GDM1 (cell line): ENCODE measurements at regions not wholly inside any gene's neighbourhood (a gene's known extent, or its start where the extent isn't known, plus 50 kb on each side); places are given as distances from the start of the nearest gene placed in this dataset.
"Not testable (repeated sequence)": the region's sequence is repeated elsewhere in the genome, so short reads cannot be mapped to it uniquely, and the experiment has no call there.

ENCODE experiments used
- DNase-seq: peaks from one replicate; lab custom pipeline; 2025; lab: John Stamatoyannopoulos, UW

GRCh38 chr2:138066139-138066806 lies 102.0 kb downstream of the HNMT start:
- no peak for DNase-seq

- DNase-seq, result no peak
These were observed 102.6 kb downstream of the HNMT start for GRCh38 chr2:138066841-138067240.

GRCh38 chr2:138068669-138069068 lies 104.4 kb downstream of the HNMT start:
- DNase-seq, result not testable (repeated sequence)

DNA sequence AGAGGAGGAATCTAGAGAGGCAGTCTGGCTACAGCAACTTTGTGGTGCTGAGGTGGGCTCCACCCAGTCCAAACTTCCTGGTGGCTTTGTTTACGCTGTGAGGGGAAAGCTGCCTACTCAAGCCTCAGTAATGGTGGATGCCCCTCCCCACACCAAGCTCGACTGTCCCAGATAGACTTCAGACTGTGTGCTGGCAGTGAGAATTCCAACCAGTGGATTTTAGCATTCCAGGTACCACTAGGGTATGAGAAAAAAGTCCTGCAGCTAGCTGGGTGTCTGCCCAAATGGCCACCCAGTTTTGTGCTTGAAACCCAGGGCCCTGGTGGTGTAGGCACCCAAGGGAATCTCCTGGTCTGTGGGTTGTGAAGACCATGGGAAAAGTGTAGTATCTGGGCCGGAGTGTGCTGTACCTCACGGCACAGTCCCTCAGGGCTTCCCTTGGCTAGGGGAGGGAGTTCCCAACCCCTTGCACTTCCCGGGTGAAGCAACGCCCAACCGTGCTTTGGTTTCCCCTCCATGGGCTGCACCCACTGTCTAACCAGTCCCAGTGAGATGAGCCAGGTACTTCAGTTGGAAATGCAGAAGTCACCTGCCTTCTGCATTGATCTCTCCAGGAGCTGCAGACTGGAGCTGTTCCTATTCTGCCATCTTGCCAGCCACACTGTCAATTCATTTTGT lies 106.9 kb downstream of the HNMT start:
- DNase-seq, result not testable (repeated sequence)

GRCh38 chr2:138071720-138072719 lies 107.7 kb downstream of the HNMT start:
- no peak for DNase-seq

DNA sequence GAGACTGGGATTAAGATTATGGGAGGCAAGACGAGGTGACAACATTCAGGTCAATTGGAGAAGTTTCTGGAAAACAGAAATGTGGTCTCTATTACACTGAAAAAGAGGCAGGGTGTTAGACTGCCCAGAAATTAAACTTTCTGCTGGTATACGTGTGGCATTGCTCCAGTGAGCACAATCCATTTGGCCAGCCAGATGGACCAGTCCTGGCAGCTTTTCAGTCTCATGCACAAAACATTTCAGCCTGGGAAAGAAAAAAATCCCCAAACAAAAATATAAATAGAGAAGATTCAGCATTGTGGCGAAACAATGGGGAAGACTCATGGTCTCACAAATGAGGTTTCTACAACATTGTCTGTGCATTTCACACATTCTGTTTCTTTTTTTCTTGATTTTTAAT lies 113.9 kb downstream of the HNMT start:
- no peak for DNase-seq

- no peak for DNase-seq
These were observed 115.7 kb downstream of the HNMT start for GRCh38 chr2:138079976-138080375.

DNA sequence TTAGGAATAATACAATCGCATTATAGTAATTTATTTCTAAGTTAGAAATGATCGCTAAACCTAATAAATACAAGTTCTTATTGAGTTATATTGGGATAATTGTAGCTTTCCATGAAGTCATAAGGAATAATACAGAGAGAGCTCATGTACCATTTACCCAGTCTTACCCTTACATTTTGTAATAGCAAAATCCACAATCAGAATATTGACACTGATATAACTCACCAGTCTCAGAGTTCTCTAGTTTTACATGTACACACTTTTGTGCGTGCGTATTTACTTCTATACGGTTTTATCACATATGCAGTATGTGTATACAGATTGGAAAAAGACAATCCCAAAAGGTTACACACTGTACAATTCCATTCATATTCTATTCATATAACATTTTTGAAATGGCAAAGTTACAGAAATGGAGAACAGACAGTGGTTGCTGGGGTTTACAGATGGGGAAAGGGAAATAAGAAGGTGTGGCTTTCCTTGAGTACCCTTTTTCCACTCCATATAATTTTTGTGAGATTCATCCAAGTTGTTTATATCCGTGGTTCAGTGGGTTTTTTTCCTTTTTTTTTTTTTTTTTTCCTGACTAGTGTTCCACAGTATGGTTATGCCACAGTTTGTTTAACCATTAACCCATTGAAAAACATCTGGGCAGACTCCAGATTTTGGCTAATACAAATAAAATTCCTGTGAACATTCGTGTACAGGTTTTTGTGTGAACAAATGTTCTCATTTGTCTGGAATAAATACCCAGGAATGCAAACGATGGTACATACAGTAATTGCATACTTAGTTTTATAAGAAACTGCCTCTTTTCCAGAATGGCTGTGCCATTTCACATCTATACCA lies 117.2 kb downstream of the HNMT start:
- DNase-seq, result no peak

DNA sequence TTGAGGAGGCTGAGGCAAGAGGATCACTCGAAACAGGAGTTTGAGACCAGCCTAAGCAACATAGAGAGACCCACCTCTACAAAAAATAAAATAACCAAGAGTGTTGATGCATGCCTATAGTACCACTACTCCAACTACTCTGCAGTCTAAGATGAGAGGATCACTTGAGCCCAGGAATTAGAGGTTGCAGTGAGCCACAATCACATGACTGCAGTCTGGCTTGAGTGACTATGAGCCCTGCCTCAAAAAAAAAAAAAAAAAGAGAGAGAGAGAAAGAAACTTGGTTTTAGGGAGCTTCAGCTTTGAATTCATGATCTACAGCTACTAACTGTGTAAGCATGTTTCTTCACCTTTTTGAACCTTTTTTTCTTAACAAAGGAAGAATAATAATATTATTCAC lies 119.9 kb downstream of the HNMT start:
- DNase-seq, result no peak

DNA sequence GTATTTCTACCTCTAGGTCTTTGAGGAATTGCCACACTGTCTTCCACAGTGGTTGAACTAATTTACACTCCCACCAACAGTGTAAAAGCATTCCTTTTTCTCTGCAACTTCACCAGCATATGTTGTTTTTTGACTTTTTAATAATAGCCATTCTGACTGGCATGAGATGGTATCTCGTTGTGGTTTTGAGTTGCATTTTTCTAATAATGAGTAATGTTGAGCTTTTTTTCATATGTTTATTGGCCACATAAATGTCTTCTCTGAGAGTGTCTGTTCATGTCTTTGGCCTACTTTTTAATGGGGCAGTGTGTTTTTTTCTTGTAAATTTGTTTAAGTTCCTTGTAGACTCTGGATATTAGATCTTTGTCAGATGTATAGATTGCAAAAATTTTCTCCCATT lies 121.2 kb downstream of the HNMT start:
- not testable (repeated sequence) for DNase-seq

DNA sequence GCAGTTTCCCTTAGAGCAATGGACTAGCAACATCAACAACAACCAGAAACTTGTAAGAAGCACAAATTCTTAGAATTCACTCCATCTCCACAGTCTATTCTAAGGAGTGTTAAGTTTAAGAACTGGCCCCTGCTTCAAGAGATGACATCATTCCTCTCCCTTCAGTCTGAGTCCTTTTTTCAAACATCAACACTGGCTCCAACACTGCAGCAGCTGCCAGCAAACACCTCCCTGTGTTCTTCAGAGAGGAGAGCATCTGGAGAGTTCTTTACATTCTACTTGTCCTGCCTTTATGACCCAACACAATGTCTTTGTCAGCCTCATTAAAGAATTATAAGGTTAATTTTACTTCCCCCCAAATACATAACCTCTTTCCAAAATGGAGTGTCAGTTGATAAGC lies 122.3 kb downstream of the HNMT start:
- no peak for DNase-seq

DNA sequence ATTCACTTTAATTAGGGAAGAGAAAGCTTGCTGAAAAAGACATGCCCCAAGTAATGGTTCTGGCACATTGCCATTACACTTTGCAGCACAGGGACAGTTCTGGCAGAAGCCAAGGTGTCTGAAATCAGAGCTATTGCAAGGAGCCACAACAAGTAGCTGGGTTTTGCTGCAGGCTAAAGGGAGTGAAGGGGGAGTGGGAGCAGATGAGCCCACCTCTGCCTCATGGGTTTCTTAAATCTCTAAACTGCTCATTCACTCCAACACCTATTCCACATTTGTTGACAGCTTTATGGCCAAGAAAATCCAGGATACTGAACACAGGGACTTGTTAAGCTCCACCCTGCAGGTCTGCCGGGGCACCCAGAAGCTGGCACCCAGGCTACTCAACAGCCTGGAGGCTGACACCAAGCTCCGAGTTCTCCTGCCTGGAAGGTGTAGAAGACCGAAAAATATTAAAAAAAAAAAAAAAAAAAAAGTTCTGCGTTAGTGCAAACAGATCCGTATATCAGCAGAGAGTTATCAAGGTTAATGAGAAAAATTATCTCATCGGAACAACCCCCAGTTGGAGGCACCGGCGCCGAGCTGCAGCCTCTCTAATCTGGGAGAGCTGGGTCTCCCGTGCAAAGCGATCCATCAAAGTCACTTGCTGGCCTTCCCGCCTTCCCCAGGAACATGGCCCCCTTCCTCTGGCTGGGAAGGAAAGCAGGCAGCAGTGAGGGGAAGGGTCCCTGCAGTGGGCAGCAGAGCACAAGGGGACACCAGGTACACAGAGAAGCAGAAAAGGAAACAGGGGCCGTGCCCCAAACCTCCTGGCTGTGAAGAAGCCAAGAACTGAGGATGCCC lies 123.7 kb downstream of the HNMT start:
- DNase-seq, result no peak

DNA sequence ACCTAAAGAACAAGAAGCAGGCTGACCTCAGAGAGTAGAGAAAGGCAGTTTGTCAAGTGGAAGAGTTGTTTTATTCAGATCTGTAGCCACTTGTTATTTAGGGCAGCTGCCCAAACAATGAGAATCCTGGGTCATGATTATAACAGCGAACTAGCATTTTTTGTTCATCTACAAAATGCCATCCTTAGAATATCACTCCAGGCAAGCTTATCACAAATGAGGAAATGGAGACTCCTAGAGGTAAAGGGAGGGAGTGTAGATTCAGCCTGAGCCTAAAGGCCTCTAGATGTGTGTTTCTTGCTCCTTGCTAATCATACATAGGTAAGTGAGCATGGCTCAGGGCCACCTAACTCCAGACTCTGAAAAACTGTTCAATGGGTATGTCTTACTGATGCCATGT lies 126.1 kb downstream of the HNMT start:
- DNase-seq, result peak; percentile 11

GRCh38 chr2:138093455-138093854 lies 129.2 kb downstream of the HNMT start:
- no peak for DNase-seq

DNA sequence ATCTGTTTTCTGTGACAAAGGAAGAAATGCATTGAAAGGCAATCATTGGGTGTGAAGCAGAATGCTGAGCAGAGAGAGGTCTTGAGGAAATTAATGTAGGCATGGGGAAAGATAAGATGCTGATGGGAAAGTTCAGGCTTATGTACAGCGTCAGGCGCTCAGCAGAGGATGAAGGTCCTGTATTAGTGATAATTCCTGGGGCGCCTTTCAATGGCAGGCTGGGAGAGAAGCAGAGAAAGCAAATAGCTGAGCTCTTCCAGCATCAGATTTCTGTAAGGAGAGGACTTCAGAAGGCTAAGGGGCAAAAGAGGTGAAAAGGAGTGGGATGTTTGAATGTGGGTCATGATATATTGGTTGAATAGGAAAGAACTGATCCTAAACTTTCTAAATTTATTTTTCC lies 129.8 kb downstream of the HNMT start:
- no peak for DNase-seq

DNA sequence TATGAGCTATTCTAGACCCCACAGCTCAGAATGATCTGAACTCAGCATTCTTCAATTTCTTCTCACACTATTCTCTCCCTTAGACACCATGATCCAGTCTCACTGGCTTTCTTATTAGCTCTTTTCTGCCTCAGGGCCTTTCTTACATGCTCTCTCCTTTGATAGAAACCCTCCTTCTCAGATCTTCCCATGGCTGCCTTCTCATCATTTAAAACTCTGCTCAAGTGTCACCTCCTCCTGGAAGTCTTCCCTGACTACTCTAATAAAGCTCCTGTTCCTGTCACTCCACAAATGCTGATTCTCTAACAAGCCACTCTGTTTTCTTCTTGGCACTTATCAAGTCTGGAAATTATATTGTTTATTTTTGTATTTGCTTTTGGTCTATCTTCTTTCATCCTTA lies 131.1 kb downstream of the HNMT start:
- no peak for DNase-seq

DNA sequence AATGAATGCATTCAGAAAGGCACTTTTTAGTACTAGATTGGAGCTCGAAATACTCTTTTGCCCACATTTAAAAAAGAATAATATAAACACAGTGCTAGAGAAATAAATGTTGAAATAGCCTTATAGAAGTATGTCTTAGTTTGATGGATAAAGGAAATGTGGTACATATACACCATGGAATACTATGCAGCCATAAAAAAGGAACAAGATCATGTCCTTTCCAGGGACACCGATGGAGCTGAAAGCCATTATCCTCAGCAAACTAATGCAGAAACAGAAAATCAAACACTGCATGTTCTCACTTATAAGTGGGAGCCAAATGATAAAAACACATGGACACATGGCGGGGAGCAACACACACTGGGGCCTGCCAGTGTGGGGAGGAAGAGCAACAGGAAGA lies 135.0 kb downstream of the HNMT start:
- not testable (repeated sequence) for DNase-seq

- no peak for DNase-seq
These were observed 137.4 kb downstream of the HNMT start for GRCh38 chr2:138101718-138102117.

DNA sequence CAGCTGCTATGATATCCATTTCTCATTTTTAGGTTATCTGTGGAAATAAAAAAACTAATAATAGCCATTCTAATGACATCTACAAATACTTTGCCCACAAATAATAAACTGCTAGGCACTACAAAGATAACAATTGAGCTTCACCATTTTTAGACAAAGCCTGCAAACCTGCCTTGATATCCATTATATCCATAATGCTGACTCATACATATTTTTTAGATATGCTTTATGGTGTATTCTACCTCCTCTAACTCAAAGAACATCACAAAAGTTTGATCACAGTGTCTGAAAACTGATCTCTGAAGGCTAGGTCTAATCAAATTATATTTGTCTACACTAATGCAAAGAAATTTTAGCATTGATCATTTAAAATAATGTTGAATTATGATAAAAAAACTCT lies 138.4 kb downstream of the HNMT start:
- DNase-seq, result no peak

DNA sequence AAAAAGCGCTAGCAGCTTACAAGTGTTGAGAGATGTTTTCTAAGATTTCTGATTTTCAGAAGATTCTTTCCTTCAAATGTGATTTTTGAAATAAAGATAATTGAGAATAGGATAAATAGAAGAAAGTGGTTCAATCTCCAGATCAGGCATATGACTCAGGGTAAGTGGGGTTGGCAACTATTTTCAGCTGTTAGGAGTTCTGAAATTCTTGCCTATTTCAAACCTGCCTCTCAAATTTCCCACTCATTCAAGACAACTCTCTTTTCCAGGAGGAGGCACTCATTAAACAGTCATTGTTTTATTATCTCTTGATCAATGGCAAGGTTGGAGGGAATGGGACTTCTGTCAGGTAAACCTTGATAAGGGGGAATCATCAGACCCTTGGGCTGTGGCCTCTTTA lies 138.9 kb downstream of the HNMT start:
- no peak for DNase-seq

GRCh38 chr2:138104071-138104470 lies 139.8 kb downstream of the HNMT start:
- DNase-seq, result no peak
